Neural cell (in vitro differentiated cells): ENCODE measurements at regions not wholly inside any gene's neighbourhood (a gene's known extent, or its start where the extent isn't known, plus 50 kb on each side); places are given as distances from the start of the nearest gene placed in this dataset.
"Not testable (repeated sequence)": the region's sequence is repeated elsewhere in the genome, so short reads cannot be mapped to it uniquely, and the experiment has no call there.

Experiments used
- CTCF ChIP-seq: fragments of 450-650 bp; IDR thresholded peaks from 2 replicates; pipeline ENCODE4 v1.5.1; 2014; ENCODE audit warnings: antibody characterized with exemption, mild to moderate bottlenecking, moderate library complexity; ENCODE audit not compliant: poor library complexity, severe bottlenecking
- EP300 ChIP-seq: fragments of 450-650 bp; conservative IDR thresholded peaks from 2 replicates; pipeline ENCODE4 v1.6.1; 2014; ENCODE audit warnings: antibody characterized with exemption, mild to moderate bottlenecking, moderate library complexity; ENCODE audit not compliant: poor library complexity, severe bottlenecking
- EZH2 ChIP-seq: fragments of 200-600, 300-800 bp; shearing (Covaris generic), sonication (generic); IDR thresholded peaks from 2 replicates; pipeline ENCODE4 v1.6.1; 2014; ENCODE audit warnings: antibody characterized with exemption, low read length, borderline replicate concordance, mild to moderate bottlenecking; ENCODE audit not compliant: insufficient read depth, poor library complexity, severe bottlenecking
- MXI1 ChIP-seq: fragments of 450-650 bp; conservative IDR thresholded peaks from 2 replicates; pipeline ENCODE4 v1.6.1; 2014; ENCODE audit warnings: antibody characterized with exemption, mild to moderate bottlenecking; ENCODE audit not compliant: poor library complexity, severe bottlenecking
- POLR2AphosphoS5 ChIP-seq: IDR thresholded peaks from 2 replicates; pipeline ENCODE4 v1.6.1; 2012
- RAD21 ChIP-seq: fragments of 450-650 bp; conservative IDR thresholded peaks from 2 replicates; pipeline ENCODE4 v1.6.1; 2014; ENCODE audit warnings: antibody characterized with exemption, mild to moderate bottlenecking, moderate library complexity
- REST ChIP-seq: IDR thresholded peaks from 2 replicates; pipeline ENCODE4 v1.6.1; 2012; ENCODE audit warnings: borderline replicate concordance
- SMC3 ChIP-seq: fragments of 450-650 bp; conservative IDR thresholded peaks from 2 replicates; pipeline ENCODE4 v1.6.1; 2014; ENCODE audit warnings: antibody characterized with exemption, mild to moderate bottlenecking, moderate library complexity; ENCODE audit not compliant: poor library complexity
- TAF1 ChIP-seq: IDR thresholded peaks from 2 replicates; pipeline ENCODE4 v1.6.1; 2012; ENCODE audit warnings: low read depth

GRCh38 chr3:75430406-75430805 is 233.7 kb upstream of the FRG2C start:
- TF ChIP-seq CTCF, EP300, REST, MXI1, POLR2AphosphoS5, RAD21, EZH2, SMC3, TAF1: not testable (repeated sequence)
